HCT116 (cell line): ENCODE measurements at regions not wholly inside any gene's neighbourhood (a gene's known extent, or its start where the extent isn't known, plus 50 kb on each side); places are given as distances from the start of the nearest gene placed in this dataset.

Experiments
- CTCF ChIP-seq, 3 experiments: fragments of 200-600 bp in 1 of 3; sonication (generic) in 1 of 3; IDR thresholded peaks in 2 of 3; conservative IDR thresholded peaks in 1 of 3; 2 replicates each; pipeline ENCODE4 v1.5.1; 2012 to 2017; ENCODE audit warnings: low read depth in 2 of 3, low read length in 2 of 3, antibody characterized with exemption in 1 of 3, borderline replicate concordance in 1 of 3, control low read depth in 1 of 3, mild to moderate bottlenecking in 1 of 3, mixed read lengths in 1 of 3, mixed run types in 1 of 3, moderate library complexity in 1 of 3; ENCODE audit not compliant: insufficient read depth in 1 of 3
- EGR1 ChIP-seq: IDR thresholded peaks from 2 replicates; pipeline ENCODE4 v1.6.1; 2012; ENCODE audit warnings: low read depth
- POLR2A ChIP-seq: IDR thresholded peaks from 2 replicates; pipeline ENCODE4 v1.7.0; 2011; ENCODE audit warnings: borderline replicate concordance; ENCODE audit not compliant: insufficient read depth, insufficient read length; ENCODE audit errors: extremely low read depth
- POLR2AphosphoS5 ChIP-seq: IDR thresholded peaks from 2 replicates; pipeline ENCODE4 v1.6.1; 2011; ENCODE audit warnings: mild to moderate bottlenecking, low read depth, low read length, moderate library complexity
- RAD21 ChIP-seq: IDR thresholded peaks from 2 replicates; pipeline ENCODE4 v1.6.1; 2012; ENCODE audit warnings: low read depth, mild to moderate bottlenecking
- SP1 ChIP-seq: IDR thresholded peaks from 2 replicates; pipeline ENCODE4 v1.6.1; 2012; ENCODE audit warnings: low read depth
- TCF7L2 ChIP-seq: IDR thresholded peaks from 2 replicates; pipeline ENCODE4 v1.7.0; 2011; ENCODE audit warnings: borderline replicate concordance, inconsistent platforms; ENCODE audit not compliant: insufficient read depth, insufficient read length; ENCODE audit errors: extremely low read depth
- TF ChIP-seq, protein P1 (sequence below): IDR thresholded peaks from 2 replicates; pipeline ENCODE4 v1.6.1; 2012
- TF ChIP-seq, protein P2 (sequence below): IDR thresholded peaks from 2 replicates; pipeline ENCODE4 v1.6.1; 2011; ENCODE audit warnings: mild to moderate bottlenecking, low read length, moderate library complexity; ENCODE audit not compliant: insufficient replicate concordance; ENCODE audit errors: extremely low read depth

DNA sequence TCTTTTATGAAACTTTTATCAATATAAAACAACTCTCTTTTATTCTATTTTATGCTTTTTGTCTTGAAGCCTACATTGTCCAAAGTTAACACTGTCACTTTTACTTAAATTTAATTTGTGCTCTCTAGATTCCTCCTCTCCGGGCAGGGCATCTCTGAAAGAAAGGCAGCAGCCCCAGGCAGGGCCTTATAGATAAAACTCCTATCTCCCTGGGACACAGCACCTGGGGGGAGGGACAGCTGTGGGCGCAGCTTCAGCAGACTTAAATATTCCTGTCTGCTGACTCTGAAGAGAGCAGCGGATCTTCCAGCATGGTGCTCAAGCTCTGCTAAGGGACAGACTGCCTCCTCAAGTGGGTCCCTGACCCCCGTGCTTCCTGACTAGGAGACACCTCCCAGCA is 447.7 kb upstream of the FANCL start:
- TF ChIP-seq, protein P1, sequence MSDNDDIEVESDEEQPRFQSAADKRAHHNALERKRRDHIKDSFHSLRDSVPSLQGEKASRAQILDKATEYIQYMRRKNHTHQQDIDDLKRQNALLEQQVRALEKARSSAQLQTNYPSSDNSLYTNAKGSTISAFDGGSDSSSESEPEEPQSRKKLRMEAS, result no peak
- TF ChIP-seq SP1 (no peak), RAD21 (no peak), POLR2AphosphoS5 (no peak), CTCF (IDR thresholded peaks at IDR 0.05 in 2 of 3, conservative IDR thresholded peaks at IDR 0.05 in 1 of 3; ENCODE audit: borderline replicate concordance in 1 of 3, insufficient read depth in 1 of 3, low read depth in 2 of 3, low read length in 2 of 3) (no peak), TCF7L2 (no peak), EGR1 (no peak), POLR2A (no peak)
- TF ChIP-seq, protein P2, sequence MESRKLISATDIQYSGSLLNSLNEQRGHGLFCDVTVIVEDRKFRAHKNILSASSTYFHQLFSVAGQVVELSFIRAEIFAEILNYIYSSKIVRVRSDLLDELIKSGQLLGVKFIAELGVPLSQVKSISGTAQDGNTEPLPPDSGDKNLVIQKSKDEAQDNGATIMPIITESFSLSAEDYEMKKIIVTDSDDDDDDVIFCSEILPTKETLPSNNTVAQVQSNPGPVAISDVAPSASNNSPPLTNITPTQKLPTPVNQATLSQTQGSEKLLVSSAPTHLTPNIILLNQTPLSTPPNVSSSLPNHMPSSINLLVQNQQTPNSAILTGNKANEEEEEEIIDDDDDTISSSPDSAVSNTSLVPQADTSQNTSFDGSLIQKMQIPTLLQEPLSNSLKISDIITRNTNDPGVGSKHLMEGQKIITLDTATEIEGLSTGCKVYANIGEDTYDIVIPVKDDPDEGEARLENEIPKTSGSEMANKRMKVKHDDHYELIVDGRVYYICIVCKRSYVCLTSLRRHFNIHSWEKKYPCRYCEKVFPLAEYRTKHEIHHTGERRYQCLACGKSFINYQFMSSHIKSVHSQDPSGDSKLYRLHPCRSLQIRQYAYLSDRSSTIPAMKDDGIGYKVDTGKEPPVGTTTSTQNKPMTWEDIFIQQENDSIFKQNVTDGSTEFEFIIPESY, result no peak
